ENCODE measurements at regions not wholly inside any gene's neighbourhood (a gene's known extent, or its start where the extent isn't known, plus 50 kb on each side); places are given as distances from the start of the nearest gene placed in this dataset.

- TF ChIP-seq CTCF (IDR thresholded peaks at IDR 0.05 in 8 of 11, conservative IDR thresholded peaks at IDR 0.05 in 3 of 11) (no peak), POLR2AphosphoS5 (IDR thresholded peaks at IDR 0.05) (no peak), POLR2A (IDR thresholded peaks at IDR 0.05) (no peak)
Measured at GRCh38 chr6:138008791-138009190, 98.4 kb downstream of the PERP start.
